SK-N-SH (cell line): ENCODE measurements at regions not wholly inside any gene's neighbourhood (a gene's known extent, or its start where the extent isn't known, plus 50 kb on each side); places are given as distances from the start of the nearest gene placed in this dataset.

Experiments
- CTCF ChIP-seq: fragments of 200-600 bp; sonication (generic); IDR thresholded peaks from 2 replicates; pipeline ENCODE4 v1.6.1; 2017; ENCODE audit warnings: antibody characterized with exemption, mild to moderate bottlenecking, moderate library complexity
- EZH2phosphoT487 ChIP-seq: fragments of 200-600 bp; sonication (generic); IDR thresholded peaks from 2 replicates; pipeline ENCODE4 v1.6.1; 2017; ENCODE audit warnings: low read depth, mixed run types, mild to moderate bottlenecking, antibody characterized with exemption, moderate library complexity, borderline replicate concordance
- SMC3 ChIP-seq: IDR thresholded peaks from 2 replicates; pipeline ENCODE4 v1.6.1; 2012; ENCODE audit warnings: low read depth, low read length, improper control_type of control experiment

- no peak for TF ChIP-seq SMC3
- TF ChIP-seq EZH2phosphoT487 = no peak
- TF ChIP-seq CTCF = no peak
These were observed 314.5 kb upstream of the SEMA6D start for GRCh38 chr15:47402829-47403228.
